ENCODE measurements at regions not wholly inside any gene's neighbourhood (a gene's known extent, or its start where the extent isn't known, plus 50 kb on each side); places are given as distances from the start of the nearest gene placed in this dataset.

DNA sequence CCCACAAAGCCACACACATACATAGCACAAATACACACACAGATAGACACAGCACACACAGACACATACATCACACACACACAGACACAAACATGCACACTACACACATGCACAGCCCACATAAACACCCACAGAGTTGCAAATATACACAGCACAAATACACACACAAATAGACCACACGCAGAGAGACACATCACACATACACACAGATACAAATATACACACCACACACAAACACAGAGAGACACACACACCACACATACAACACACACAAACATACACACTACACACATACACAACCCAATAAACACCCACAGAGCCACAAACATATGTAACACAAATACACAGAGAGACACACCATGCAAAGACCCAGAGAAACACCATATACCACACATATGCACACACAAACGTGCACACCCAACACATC lies 154.9 kb downstream of the GLUL start:
- TF ChIP-seq, protein P1, sequence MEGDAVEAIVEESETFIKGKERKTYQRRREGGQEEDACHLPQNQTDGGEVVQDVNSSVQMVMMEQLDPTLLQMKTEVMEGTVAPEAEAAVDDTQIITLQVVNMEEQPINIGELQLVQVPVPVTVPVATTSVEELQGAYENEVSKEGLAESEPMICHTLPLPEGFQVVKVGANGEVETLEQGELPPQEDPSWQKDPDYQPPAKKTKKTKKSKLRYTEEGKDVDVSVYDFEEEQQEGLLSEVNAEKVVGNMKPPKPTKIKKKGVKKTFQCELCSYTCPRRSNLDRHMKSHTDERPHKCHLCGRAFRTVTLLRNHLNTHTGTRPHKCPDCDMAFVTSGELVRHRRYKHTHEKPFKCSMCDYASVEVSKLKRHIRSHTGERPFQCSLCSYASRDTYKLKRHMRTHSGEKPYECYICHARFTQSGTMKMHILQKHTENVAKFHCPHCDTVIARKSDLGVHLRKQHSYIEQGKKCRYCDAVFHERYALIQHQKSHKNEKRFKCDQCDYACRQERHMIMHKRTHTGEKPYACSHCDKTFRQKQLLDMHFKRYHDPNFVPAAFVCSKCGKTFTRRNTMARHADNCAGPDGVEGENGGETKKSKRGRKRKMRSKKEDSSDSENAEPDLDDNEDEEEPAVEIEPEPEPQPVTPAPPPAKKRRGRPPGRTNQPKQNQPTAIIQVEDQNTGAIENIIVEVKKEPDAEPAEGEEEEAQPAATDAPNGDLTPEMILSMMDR (IDR thresholded peaks at IDR 0.05): no peak
- no peak for TF ChIP-seq EP300 (IDR thresholded peaks at IDR 0.05)

All from upper lobe of left lung (tissue), 4 donors.